Esophagus muscularis mucosa (tissue), 4 donors: ENCODE measurements at regions not wholly inside any gene's neighbourhood (a gene's known extent, or its start where the extent isn't known, plus 50 kb on each side); places are given as distances from the start of the nearest gene placed in this dataset.
"Not testable (repeated sequence)": the region's sequence is repeated elsewhere in the genome, so short reads cannot be mapped to it uniquely, and the experiment has no call there.

Source experiments
- DNase-seq: peaks from one replicate; pipeline ENCODE4 v3.0.0-alpha.2; 2017; ENCODE audit errors: extremely low spot score
- H3K27ac ChIP-seq, 4 donors: fragments of 200-600 bp; sonication (generic); replicated peaks in 1 of 4; 1 replicate in 3 of 4; 2 replicates in 1 of 4; pipeline ENCODE4 v1.5.1; 2016 to 2019; ENCODE audit warnings: mild to moderate bottlenecking in 1 of 4
- H3K27me3 ChIP-seq, 4 donors: fragments of 200-600 bp; sonication (generic); one replicate each; pipeline versions ENCODE4 v1.5.1 to v1.6.0; 2016 to 2019
- H3K36me3 ChIP-seq, 4 donors: fragments of 200-600 bp; sonication (generic); one replicate each; pipeline ENCODE4 v1.5.1; 2016 to 2019
- H3K4me1 ChIP-seq, 4 donors: fragments of 200-600 bp; sonication (generic); one replicate each; pipeline ENCODE4 v1.5.1; 2016 to 2019
- H3K4me3 ChIP-seq, 4 donors: fragments of 200-600 bp; sonication (generic); 1 replicate in 2 of 4; 2 replicates in 2 of 4; pipeline ENCODE4 v1.5.1; 2016 to 2019; ENCODE audit warnings: mild to moderate bottlenecking in 4 of 4, moderate library complexity in 1 of 4
- H3K9me3 ChIP-seq, 4 donors: fragments of 200-600 bp; sonication (generic); 1 replicate in 3 of 4; 2 replicates in 1 of 4; pipeline ENCODE4 v1.5.1; 2016 to 2019
- EP300 ChIP-seq: sonication (generic); formaldehyde crosslinking; IDR thresholded peaks from one replicate; pipeline ENCODE4 v1.6.1; 2017; ENCODE audit warnings: antibody characterized with exemption
- POLR2A ChIP-seq: fragments of 450-650 bp; IDR thresholded peaks from one replicate; pipeline ENCODE4 v1.6.1; 2017; ENCODE audit warnings: antibody characterized with exemption, moderate library complexity, mild to moderate bottlenecking, low read depth
- POLR2AphosphoS5 ChIP-seq, 2 donors: sonication (generic); formaldehyde crosslinking; IDR thresholded peaks; one replicate each; pipeline ENCODE4 v1.6.1; 2017; ENCODE audit warnings: antibody characterized with exemption in 2 of 2
- WGBS: methylation state at CpG from one replicate; pipeline ENCODE4 v1.1.5; 2018; 5-methylcytosine and 5-hydroxymethylcytosine counted together
- intact Hi-C: fragments of 100-400 bp; cut with DNase I; formaldehyde crosslinking; loops from one replicate; pipeline ENCODE4 v1.15.1; 2023
- TF ChIP-seq, protein P1 (sequence below), 3 experiments: fragments of 200-600 bp in 2 of 3; fragments of 450-650 bp in 1 of 3; sonication (generic) in 2 of 3; IDR thresholded peaks; one replicate each; pipeline ENCODE4 v1.5.1; 2017 to 2019; ENCODE audit warnings: antibody characterized with exemption in 3 of 3, mild to moderate bottlenecking in 2 of 3, moderate library complexity in 1 of 3

GRCh38 chr12:64552510-64552909 lies 57.8 kb upstream of the RASSF3 start:
- not testable (repeated sequence) for H3K27me3 ChIP-seq, H3K4me1 ChIP-seq, DNase-seq, H3K4me3 ChIP-seq, H3K27ac ChIP-seq, H3K9me3 ChIP-seq, H3K36me3 ChIP-seq
- intact Hi-C loops: loop anchor here (5.0 kb wide), 1 partner anchor 55 kb away; no protein-coding TSS in a partner anchor
- WGBS: 94% methylated on average over 7 of the region's 7 CpGs

- H3K36me3 ChIP-seq, DNase-seq, H3K9me3 ChIP-seq, H3K27me3 ChIP-seq, H3K4me1 ChIP-seq, H3K4me3 ChIP-seq, H3K27ac ChIP-seq: not testable (repeated sequence)
- intact Hi-C loops: loop anchor here (5.0 kb wide), 1 partner anchor 54 kb away; no protein-coding TSS in a partner anchor
- WGBS: 100% methylated on average over 2 of the region's 2 CpGs
Measured at GRCh38 chr12:64553689-64554088, 56.6 kb upstream of the RASSF3 start.

GRCh38 chr12:64556231-64556630 lies 54.1 kb upstream of the RASSF3 start:
- no peak for DNase-seq
- Histone ChIP-seq H3K27ac (no peak overlapping the region), H3K36me3 (no peaks in the 10 kb centered on the region), H3K4me1 (peaks cover 0 to 7% (median under 1%) of the 10 kb centered on the region in 4 donors), H3K9me3 (no peaks in the 10 kb centered on the region), H3K4me3 (no peak overlapping the region), H3K27me3 (no peaks in the 10 kb centered on the region)
- 93% methylated on average over 4 of the region's 4 CpGs for WGBS
- TF ChIP-seq EP300 (no peak), POLR2AphosphoS5 (IDR thresholded peaks at IDR 0.05) (no peak), POLR2A (no peak)
- TF ChIP-seq, protein P1, sequence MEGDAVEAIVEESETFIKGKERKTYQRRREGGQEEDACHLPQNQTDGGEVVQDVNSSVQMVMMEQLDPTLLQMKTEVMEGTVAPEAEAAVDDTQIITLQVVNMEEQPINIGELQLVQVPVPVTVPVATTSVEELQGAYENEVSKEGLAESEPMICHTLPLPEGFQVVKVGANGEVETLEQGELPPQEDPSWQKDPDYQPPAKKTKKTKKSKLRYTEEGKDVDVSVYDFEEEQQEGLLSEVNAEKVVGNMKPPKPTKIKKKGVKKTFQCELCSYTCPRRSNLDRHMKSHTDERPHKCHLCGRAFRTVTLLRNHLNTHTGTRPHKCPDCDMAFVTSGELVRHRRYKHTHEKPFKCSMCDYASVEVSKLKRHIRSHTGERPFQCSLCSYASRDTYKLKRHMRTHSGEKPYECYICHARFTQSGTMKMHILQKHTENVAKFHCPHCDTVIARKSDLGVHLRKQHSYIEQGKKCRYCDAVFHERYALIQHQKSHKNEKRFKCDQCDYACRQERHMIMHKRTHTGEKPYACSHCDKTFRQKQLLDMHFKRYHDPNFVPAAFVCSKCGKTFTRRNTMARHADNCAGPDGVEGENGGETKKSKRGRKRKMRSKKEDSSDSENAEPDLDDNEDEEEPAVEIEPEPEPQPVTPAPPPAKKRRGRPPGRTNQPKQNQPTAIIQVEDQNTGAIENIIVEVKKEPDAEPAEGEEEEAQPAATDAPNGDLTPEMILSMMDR (IDR thresholded peaks at IDR 0.05): no peak
- intact Hi-C loops: no loop called here

DNA sequence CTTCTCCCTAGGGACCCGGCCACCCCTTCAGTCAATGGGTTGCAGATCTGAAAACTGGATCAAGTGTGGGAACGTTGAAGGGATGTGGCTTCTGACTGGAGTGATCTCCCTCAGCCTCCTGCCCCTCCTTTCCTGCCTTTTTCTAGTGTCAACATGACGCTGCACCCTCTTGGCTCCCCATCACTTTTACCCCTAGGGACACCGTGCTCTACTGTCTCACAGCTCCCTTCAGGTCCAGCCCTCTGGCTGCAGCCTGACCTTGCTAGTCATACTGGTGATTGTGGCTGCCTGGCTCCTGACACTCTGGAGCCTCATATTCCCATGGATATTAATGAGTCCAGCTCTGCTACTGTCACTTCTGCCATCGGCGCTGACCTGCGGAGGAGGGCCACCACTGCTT lies 51.5 kb upstream of the RASSF3 start:
- DNase-seq: no peak
- no peaks in the 10 kb centered on the region for H3K27me3 ChIP-seq
- intact Hi-C loops: no loop called here

DNA sequence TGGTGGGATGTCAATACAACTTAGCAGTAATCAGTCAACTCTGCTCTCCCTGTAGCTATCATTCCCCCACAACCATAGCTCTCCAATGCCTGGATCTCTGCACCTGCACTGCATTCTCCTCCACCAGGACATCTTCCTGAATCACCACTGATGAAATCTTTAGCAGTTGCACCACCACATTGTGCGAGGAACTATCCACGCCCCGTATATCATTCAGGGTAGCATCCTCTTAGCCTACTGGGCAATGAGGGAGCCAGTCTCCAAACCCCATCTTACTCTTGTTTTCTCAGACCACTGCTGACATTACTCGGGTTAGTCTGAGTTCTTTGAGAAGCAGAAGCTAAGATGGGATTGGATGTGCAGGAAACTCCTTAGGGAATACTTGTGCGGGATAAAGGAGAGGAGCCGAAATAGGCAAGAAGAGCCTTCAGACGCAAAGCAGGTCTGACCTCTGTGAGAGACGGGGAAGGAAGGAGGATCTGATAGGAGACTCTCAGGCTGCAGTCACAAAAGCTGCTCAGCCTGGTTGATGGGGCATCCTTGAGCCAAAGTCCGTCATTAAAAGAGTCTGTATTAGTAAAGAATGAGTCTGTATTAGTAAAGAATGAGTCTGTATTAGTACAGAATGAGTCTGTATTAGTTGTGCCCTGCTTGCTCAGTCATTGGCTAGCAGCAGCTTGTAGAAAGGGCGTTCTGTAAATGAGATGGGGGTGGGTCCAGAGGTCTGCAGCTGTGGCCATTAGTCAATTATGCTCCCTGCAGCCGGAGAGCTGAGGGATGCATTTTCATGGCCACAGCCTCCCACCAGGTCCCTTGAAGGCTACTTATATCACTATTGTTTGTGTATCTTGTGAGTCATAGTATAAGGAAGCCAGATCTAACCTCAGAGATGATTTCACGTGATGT lies 49.6 kb upstream of the RASSF3 start:
- H3K4me1 ChIP-seq: peaks cover 0 to 15% (median 2%) of the 10 kb centered on the region in 4 donors
- no peaks in the 10 kb centered on the region for H3K9me3 ChIP-seq
- 55% methylated on average over 12 of the region's 12 CpGs for WGBS
- H3K4me3 ChIP-seq: no peak overlapping the region
- no peaks in the 10 kb centered on the region for H3K36me3 ChIP-seq
- H3K27me3 ChIP-seq: no peaks in the 10 kb centered on the region
- TF ChIP-seq POLR2AphosphoS5 (IDR thresholded peaks at IDR 0.05): no peak
- TF ChIP-seq, protein P1 (IDR thresholded peaks at IDR 0.05): no peak
- no peak for TF ChIP-seq EP300
- TF ChIP-seq POLR2A: no peak
- no peak overlapping the region for H3K27ac ChIP-seq
- intact Hi-C loops: no loop called here
- no peak for DNase-seq

More for the DNA sequence above, 51.5 kb upstream of the RASSF3 start:
- no peaks in the 10 kb centered on the region for H3K9me3 ChIP-seq
- 86% methylated on average over 7 of the region's 7 CpGs for WGBS
- no peak overlapping the region for H3K27ac ChIP-seq
- TF ChIP-seq EP300: no peak
- no peaks in the 10 kb centered on the region for H3K36me3 ChIP-seq
- H3K4me1 ChIP-seq: peaks cover 0 to 8% (median 0%) of the 10 kb centered on the region in 4 donors
- H3K4me3 ChIP-seq: no peak overlapping the region
